Stomach (tissue), 4 donors: ENCODE measurements at regions not wholly inside any gene's neighbourhood (a gene's known extent, or its start where the extent isn't known, plus 50 kb on each side); places are given as distances from the start of the nearest gene placed in this dataset.

Experiments
- POLR2A ChIP-seq, 4 donors: fragments of 450-650 bp; IDR thresholded peaks; one replicate each; pipeline ENCODE4 v1.6.1; 2016; ENCODE audit warnings: antibody characterized with exemption in 4 of 4, control low read depth in 2 of 4, mild to moderate bottlenecking in 1 of 4, moderate library complexity in 1 of 4
- TF ChIP-seq, protein P1 (sequence below), 7 experiments: fragments of 450-650 bp in 4 of 7; fragments of 200-600 bp in 3 of 7; sonication (generic) in 3 of 7; IDR thresholded peaks; one replicate each; pipeline ENCODE4 v1.5.1; 2016 to 2019; ENCODE audit warnings: antibody characterized with exemption in 7 of 7, control low read depth in 2 of 7, mild to moderate bottlenecking in 1 of 7

DNA sequence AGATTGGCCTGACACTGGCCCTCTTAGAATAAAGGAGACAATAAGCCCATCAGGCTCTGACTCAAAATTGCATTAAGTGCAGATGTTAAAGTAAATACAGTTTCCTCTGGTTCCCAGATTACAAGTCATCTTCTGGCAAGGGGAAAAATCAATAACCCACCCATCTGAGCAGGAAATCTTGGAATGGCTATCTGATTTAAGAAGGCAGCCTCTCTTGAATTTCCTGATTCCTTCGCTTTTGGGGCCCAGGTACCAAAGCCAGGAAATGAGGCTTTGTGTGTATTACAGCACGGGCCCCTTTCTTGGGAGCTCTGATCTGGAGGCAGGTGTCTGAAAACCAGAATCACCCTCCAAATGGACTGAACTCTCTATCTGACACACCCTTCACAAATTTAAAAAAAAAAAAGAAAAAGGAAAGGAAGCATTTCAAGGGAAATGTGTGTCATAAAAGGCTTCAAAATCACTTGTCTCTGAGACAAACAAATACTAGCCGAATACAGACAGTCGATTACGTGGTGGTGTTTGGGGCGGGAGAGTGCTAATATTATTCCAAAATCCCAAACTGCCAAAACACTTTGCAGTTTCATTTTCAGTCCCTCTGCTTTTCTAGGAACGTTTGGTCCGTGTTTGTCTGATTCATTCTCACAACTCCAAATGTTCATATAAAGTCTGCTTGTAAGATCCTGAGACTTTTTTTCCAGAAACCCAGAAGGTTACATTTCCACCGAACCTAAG is 240.9 kb upstream of the CAMK1G start:
- TF ChIP-seq, protein P1, sequence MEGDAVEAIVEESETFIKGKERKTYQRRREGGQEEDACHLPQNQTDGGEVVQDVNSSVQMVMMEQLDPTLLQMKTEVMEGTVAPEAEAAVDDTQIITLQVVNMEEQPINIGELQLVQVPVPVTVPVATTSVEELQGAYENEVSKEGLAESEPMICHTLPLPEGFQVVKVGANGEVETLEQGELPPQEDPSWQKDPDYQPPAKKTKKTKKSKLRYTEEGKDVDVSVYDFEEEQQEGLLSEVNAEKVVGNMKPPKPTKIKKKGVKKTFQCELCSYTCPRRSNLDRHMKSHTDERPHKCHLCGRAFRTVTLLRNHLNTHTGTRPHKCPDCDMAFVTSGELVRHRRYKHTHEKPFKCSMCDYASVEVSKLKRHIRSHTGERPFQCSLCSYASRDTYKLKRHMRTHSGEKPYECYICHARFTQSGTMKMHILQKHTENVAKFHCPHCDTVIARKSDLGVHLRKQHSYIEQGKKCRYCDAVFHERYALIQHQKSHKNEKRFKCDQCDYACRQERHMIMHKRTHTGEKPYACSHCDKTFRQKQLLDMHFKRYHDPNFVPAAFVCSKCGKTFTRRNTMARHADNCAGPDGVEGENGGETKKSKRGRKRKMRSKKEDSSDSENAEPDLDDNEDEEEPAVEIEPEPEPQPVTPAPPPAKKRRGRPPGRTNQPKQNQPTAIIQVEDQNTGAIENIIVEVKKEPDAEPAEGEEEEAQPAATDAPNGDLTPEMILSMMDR (IDR thresholded peaks at IDR 0.05), result no peak
- no peak for TF ChIP-seq POLR2A (IDR thresholded peaks at IDR 0.05)
